EH (cell line): ENCODE measurements at regions not wholly inside any gene's neighbourhood (a gene's known extent, or its start where the extent isn't known, plus 50 kb on each side); places are given as distances from the start of the nearest gene placed in this dataset.

Source experiments
- DNase-seq: peaks from one replicate; pipeline ENCODE4 v3.0.0-alpha.2; 2015; ENCODE audit warnings: low read depth

DNA sequence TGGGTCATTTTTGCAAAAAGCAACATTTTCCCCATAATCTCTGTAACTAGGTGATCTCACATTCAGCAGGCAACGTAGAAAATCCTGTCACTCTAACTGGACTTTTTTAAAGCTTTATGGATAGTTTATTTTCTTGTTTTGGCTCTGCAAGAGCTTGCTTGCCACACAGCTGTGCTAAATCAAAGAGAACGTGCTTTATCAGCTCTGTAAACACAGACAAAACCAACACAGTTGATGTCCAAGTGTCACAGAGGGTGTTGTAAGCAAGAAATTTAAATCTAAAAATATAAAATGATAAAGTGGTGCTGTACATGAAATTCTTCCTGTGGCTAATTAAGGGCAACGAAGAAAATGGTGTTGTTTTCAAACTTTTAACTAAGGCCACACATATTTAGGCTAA lies 97.5 kb upstream of the STAC start:
- no peak for DNase-seq

DNA sequence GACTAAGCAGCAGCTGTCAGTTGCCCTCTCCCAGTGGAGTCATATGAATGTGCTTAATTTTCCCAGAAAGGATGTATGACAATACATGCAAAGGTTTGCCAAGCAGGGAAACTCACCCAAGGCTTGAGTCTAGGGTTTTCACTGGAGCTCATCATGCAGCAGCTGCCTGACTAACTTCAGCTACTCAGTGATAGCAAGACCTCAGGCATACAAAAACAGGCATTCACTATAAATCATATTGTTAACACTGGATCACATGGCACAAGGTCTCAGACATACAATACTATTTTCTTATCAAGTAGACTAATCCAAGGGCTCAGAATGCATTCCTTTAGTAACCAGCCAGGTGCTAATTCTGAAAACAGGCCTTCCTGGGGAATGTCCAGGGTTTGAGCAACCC lies 85.0 kb upstream of the STAC start:
- no peak for DNase-seq

DNA sequence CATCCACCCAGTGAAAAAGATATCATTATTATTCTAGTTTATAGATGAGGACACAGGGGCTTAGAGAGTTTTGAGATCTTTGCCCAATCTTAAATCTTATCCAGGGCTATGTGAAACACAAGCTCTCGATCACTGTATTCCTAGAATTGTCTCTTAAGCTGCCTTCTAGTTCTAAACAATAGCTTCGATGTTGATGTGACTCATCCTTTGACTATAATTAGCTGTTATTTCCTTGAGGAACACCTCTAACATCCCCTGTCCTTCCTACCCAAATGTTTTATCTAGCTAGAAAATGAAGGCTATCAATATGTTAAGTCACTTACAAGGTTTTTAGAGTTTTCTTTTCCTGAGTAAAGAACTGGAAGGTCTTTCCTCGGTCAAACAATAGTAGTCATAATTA lies 83.1 kb upstream of the STAC start:
- DNase-seq, result no peak

- DNase-seq, result no peak
Measured at GRCh38 chr3:36298188-36298587, 82.1 kb upstream of the STAC start.

- no peak for DNase-seq
Measured at GRCh38 chr3:36302158-36302509, 78.2 kb upstream of the STAC start.

GRCh38 chr3:36302626-36303025 lies 77.7 kb upstream of the STAC start:
- DNase-seq, result no peak

GRCh38 chr3:36303286-36303685 lies 77.0 kb upstream of the STAC start:
- no peak for DNase-seq

GRCh38 chr3:36305929-36306520 lies 74.3 kb upstream of the STAC start:
- peak; percentile 16 for DNase-seq

- DNase-seq, result no peak
Measured at GRCh38 chr3:36309092-36309491, 71.2 kb upstream of the STAC start.

- peak; percentile 23 for DNase-seq
Measured at GRCh38 chr3:36312351-36312750, 68.0 kb upstream of the STAC start.

DNA sequence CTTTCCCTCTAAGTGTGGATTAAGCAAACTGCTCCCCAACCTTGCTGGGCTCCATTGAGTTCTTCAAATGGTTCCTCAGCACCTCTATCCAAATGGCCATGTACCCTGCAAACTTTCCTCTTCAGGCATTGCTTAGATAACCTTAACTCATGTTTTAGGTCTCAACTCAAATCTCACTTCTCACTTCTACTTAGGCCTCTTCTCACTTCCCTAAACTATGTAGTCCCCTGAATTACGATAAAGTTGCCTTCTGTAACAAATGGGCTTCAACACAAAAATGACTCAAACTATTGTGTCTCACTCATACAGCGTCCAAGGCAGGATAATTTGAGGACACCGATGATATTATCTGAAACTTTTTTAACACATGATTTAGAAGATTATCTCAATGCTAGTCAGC lies 62.4 kb upstream of the STAC start:
- DNase-seq, result no peak

DNA sequence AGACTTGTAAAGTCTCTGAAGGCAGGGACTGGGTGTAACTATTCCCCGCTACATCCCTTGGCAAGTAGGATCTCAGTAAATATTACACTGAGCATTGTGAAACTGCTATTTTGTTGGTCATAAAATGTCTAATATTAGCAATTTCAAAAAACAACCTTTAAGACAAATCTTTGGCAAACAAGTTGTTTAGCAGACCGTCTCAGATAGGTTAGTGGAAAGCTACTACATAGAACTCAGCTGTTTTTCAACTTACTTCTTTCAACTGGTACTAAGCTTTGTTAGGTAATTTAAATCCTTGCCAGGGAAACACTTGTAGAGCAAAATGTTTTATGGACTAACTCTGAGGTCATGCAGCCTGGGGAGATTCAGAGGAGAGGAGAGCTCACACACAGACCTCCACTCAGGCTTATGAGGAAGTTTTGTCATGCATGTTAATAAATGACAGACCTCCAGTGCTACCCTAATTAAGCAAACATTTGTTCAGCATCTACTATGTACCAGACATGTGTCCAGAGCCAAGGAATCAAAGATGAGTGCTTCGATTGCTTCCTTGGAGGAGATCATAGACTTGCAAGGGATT lies 61.6 kb upstream of the STAC start:
- no peak for DNase-seq

DNA sequence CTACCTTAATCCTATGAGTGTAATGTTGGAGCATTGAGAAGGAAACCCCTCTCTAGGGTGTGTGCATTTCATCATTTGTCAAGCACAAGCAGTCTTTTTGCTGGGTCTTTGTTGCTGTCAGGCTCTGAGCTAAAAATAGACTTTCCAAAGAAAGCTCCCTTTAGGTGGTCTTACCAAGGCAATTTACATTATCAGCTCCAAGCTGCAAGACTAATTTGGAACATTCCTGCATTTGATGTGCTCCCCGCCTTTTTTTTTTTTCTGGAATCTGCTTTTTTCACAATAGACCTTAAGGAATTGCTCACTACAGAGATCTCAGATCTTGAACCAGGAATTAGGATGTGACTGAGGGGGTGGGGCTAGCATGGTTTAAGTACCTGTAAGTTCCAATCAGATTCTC lies 60.6 kb upstream of the STAC start:
- DNase-seq, result no peak
